Umbilical cord (tissue), 1 donor: ENCODE measurements at regions not wholly inside any gene's neighbourhood (a gene's known extent, or its start where the extent isn't known, plus 50 kb on each side); places are given as distances from the start of the nearest gene placed in this dataset.
"Not testable (repeated sequence)": the region's sequence is repeated elsewhere in the genome, so short reads cannot be mapped to it uniquely, and the experiment has no call there.

Source experiments
- DNase-seq: peaks from one replicate; pipeline ENCODE4 v3.0.0-alpha.2; 2015; ENCODE audit warnings: low spot score

DNA sequence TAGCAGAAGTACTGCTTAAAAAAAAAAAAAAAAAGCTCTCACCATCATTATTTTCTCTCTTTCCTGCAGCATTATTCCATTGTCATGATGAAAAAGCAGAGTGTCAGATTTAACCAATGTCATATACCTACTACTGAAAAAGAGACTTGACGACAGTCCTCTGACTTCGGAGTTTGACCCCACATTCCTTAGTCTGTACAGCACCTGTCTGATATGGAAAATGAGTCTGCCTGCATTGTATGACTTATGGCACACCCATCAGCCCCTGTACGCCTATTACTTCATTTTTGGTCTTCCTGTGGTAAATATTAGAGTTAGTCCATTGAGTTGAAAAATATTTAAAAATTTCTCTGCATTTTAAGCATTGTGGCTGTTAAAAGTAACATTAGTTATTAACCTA lies 54.5 kb upstream of the NOX4 start:
- no peak for DNase-seq

DNA sequence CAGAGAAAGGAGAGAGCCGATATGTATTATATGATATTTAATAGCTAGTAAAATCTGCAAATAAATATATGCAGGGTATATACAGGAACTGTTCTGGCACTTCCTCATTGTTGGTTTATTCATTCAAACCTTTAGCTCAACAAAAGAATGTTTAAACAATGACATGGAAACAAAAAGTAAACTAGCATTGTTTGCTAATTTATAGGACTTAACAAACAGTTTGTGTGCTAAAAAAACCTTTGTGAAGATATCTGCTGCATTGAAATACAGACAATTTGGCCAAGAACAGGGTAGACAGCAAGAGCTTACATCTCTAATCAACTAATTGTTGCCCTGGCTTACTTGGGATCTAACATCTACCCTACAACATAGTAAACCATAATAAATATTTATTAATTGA lies 64.6 kb upstream of the NOX4 start:
- DNase-seq, result not testable (repeated sequence)

DNA sequence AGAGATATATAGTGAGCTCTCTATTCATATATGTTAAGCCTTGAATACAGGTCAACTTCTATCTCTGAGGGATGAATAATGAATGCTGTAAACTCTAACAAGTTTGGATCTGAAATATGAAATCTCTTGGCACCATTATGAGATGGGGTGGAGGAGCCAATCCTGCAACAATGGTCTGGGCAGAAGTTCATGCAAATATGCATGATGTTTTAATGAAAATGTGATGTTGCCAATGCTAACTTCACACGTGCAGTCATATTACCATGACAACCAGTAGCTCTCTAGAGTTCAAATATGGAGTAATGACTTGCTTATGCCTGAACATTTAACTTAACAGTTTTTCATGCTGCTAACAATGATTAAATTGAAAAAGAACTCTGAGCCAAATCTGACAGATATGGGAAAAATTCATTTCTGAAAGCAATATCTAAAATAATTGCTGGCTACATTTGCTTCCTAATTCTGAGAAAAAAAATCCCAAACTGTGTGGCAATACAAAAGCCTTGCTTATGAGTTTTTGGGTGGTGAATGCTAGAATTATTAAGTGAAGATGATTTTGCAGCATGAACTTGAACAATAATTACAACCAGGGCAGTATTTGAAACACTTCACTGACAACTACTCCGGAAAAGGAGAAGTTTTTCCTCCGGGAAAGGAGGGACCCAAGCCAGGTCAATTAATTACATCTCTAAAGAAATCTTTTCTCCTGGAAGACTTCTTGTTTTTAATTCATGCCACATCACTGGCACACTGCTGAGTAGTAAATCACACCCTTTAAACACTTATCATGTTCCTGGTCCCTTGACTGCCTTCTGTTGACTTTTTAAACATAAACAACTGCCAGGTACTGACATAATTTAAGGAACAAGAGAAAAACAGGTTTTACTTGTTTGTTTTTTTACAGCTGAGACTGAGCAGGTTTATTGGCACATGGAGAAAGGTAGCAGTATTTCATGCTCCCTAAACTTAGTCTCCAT lies 65.8 kb upstream of the NOX4 start:
- DNase-seq, result peak; percentile 69

DNA sequence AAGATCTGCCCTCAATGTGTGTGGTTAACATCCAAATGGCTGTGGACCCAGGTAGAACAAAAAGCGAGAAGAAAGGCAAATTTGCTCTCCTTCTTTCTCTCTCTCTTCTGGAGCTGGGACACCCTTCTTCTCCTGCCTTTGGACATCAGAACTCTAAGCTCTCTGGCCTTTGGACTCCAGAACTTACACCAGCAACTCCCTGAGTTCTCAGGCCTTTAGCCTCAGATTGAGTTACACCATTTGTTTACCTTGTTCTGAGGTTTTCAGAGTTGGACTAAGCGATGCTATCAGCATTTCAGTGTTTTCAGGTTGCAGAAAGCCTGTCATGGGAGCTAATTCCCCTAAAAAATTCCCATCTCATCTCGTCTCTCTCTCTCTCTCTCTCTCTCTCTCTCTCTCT lies 69.4 kb upstream of the NOX4 start:
- not testable (repeated sequence) for DNase-seq

DNA sequence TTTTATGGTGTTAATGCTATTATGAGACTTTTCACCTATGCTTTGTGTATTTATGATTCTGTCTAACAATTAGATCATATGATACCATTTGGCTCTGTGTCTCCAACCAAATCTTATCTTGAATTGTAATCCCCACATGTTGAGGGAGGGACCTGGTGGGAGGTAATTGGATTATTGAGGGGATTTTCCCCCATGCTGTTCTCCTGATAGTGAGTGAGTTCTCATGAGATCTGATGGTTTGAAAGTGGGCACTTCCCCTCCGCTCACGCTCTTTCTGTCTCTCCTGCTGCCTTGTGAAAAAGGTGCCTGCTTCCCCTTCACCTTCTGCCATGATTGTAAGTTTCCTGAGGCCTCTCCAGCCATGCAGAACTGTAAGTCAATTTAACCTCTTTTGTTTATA lies 71.6 kb upstream of the NOX4 start:
- not testable (repeated sequence) for DNase-seq

DNA sequence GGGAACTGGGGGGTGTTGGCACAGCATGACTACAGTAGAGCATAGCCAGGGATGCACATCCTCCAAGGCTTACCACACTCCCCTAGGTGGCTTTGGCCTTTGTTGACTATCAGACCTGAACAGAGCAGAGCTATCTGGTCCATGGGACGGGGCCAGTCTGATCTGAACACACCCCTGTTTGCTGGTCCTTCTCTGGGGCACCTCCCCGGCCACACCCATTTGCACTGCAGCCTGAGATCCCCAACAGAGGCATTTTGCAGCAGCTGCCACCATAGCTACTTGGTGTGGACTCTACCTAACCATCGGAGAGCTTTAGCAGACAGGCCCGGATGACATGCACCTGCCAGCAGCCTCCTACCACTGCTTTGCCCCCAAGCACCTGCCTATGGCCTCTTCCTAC lies 75.8 kb upstream of the NOX4 start:
- no peak for DNase-seq

DNA sequence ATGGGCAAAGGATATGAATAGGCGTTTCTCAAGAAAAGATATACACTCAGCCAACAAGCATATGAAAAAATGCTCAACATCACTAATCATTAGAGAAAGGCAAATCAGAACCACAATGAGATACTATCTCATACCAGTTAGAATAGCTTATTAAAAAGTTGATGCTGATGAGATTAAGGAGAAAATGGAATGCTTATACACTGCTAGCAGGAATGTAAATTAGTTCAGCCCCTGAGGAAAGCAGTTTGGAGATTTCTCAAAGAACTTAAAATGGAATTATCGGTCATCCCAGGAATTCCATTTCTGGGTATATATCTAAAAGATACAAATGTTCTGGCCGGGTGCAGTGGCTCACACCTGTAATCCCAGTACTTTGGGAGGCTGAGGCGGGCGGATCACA lies 78.2 kb upstream of the NOX4 start:
- DNase-seq, result not testable (repeated sequence)

DNA sequence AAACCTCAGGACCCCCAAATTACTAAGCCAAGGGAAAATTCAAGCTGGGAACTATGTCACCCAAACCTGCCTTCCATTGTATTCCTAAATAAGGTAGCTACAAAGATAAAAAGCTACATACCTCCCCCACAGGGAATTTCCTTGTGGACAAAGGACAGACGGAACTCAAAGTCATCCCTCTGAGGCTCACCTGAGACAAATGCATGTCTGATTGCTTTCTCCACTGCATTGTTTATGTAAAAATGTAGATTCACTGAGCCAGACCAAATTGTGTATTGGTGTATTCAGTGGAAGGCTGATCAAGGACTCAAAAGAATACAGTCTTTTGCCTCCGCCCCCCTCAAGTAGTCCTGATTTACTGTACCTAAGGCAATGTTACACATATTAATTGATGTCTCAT lies 80.5 kb upstream of the NOX4 start:
- DNase-seq, result not testable (repeated sequence)

DNA sequence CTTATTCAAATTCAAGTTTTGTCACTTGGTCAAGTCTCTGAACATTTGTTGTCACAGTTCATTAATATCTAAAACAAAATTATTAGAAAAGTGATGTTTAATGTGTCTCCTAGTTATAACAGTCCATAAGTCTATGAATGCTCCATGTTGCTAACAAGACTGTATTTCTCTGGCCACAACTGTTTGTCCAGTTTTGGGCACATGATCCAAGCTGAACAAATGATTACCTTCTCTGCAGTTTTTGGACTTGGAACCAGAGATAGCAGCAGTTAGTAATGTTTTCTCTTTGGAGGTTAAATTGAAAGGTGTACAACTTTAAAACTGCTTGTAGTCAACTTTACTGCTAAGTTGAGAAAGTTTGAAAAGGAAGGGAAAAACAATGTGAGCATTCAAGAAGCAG lies 84.7 kb upstream of the NOX4 start:
- DNase-seq, result not testable (repeated sequence)

DNA sequence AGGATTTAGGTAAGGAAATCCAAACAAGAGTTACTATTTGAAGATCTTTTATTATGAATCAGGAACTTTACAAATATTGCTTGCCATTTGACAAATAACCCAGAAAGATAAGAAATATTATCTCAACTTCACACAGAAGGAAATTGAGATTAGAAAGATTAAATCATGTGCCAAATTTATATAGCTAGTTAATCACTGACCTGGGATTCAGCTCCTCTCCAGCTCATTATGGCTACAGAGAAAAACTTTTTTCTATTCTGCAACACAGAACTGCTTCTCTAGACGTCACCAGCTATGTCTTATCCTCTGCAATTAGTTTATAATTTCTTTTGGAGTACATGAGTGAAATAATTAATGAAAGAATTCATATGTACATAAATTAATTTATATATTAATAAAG lies 86.3 kb upstream of the NOX4 start:
- DNase-seq, result not testable (repeated sequence)

DNA sequence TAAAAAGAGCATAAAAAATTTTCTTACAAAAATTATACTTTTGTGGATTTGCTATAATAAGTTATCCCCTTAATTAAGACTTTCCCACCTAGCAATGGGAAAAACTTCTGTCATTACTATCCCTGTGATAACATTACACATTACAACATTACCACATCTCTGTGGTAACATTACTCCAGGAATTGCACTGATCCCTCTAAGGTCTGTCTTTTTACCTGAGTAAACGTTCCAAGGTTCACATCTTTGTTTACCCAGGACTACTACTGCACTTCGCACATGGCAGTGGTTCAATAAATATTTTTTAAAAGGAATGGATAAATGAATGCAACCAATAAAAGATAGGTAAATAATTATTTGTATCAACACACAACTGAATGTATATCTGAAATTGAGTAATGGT lies 92.4 kb upstream of the NOX4 start:
- no peak for DNase-seq

DNA sequence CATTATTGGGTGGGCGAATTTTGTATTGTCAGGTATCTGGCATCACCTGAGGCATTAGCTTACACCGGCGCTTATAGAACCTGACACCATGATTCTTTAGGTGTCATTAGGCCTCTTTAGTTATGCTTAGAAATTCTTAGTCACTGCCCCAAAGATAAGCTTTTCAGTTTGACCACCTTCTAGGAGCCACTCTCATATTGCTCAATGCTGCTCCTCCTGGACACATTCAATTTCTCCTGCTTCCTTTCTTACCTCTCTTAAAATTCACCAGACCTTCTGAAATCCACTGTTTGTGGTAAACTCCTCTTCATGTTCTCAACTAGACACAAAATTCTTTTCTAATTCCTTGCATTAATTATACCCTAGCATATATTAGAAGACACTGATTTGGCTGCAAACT lies 93.9 kb upstream of the NOX4 start:
- not testable (repeated sequence) for DNase-seq

DNA sequence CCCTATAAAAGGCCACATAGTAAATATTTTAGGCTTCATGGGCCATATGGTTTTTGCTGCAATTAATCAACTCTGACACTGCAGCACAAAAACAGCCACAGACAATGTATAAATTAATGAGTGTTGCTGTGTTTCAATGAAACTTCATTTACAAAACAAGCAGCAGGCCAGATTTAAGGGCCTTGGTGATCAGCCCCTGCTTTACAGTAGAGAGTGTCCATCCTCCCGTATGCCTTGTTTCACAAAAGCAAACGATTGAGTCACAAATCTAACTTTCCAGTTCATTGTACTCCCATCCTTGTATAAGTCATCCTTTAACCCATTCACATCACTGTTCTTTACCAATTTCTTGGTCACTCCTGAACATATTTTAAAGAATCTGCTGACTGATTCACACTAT lies 94.3 kb upstream of the NOX4 start:
- not testable (repeated sequence) for DNase-seq

DNA sequence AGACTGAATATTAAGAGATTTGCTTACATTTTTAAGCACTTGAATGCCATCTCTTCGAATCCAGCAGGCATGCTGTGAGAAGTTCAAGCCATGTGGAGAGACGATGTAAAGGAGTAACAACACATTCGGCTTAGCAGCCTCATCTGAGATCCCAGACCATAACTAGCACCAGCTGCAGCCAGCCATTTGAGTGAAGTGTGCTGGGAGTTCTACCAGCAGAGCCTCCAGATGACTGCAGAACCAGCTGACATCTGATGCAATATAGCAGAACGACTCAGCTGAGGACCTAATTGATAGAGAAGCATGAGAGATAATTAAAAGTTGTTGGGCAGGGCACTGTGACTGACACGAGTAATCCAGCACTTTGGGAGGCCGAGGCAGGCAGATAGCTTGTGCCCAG lies 98.2 kb upstream of the NOX4 start:
- not testable (repeated sequence) for DNase-seq

DNA sequence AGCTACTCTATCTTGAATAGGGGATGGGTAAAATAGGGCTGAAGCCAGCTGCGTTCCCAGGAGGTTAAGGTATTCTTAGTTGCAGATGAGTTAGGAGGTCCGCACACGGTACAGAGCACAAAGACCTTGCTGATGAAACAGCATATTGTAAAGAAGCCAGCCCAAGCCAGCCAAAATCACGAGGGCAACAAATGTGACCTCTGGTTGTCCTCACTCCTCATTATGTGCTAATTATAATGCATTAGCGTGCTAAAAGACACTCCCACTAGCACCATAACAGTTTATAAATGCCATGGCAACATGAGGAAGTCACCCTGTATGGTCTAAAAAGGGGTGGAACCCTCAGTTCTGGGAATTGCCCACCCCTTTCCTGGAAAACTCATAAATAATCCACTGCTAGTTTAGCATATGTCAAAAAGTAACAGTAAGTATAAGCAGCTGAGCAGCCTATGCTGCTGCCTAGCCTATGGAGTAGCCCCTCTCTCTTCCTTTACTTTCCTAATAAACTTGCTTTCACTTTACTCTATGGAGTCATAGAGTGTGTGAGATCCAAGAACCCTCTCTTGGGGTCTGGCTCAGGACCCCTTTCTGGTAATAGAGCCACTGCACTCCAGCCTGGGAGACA lies 98.9 kb upstream of the NOX4 start:
- DNase-seq, result not testable (repeated sequence)

DNA sequence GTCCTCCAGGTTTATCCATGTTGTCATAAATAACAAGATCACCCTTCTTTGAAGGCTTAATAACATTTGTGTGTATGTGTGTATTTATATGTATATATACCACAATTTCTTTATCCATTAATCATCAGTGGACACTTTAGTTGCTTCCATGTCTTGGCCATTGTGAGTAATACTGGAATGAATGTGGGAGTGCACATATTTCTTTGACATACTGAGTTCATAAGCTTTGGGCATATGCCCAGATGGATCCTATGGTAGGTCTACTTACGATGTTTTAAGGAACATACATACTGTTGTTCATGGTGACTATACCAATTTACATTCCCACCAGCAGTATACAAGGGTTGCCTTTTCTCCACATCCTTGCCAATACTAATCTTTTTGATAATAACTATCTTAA lies 108.8 kb upstream of the TRIM77 start:
- DNase-seq, result peak; percentile 48

DNA sequence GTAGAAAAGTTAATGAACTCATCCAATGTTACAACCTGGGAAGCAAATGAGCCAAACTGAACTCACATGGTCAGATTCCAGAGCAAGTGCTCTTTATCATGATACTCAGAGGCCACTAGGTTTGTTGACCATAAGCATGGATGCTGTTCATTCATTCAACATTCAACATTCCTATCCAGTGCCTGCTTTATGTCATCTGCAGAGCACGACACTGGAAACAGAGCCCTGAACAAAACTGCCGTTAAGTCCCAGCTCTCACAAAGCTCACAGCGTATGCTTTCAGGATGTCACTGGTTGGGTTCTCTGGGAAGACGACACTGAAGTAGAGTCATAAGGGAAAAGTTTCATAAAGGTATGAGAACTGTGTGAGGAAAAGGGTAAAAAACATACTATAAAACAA lies 105.8 kb upstream of the TRIM77 start:
- peak; percentile 32 for DNase-seq

DNA sequence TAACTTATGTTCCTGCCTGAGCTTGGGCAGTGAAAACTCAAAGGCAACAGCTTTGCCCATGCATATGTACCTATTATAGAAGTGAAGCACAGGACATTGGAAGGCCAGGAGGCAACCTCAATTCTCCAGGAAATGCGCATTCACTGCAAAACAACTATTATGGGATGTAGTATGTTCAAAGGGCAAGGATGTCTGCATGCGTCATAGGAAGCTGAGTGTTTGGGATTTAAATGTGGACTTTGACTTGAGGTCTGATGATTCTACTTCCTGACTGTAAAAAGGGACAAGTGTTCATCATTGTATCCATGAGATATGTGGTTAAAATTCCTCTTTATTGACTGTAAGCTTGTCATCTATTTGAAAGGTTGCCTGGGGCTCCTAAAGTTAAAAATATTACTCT lies 103.3 kb upstream of the TRIM77 start:
- not testable (repeated sequence) for DNase-seq

DNA sequence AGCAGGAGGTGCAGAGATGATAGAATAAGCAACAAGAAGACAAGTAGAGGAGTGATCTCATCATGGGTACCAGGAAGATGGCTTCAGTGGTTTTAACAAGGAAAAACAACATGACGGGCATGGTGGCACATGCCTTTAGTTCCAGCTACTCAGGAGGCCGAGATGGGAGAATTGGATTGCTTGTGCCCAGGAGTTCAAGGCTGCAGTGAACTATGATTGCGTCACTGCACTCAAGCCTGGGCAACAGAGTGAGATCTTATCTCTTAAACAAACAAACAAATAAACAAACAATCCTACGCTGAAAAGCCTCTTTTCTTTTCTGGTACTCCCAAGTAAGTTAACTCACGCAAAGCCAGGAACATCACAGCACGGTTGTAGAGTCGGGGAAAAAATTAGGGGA lies 102.6 kb upstream of the TRIM77 start:
- not testable (repeated sequence) for DNase-seq

DNA sequence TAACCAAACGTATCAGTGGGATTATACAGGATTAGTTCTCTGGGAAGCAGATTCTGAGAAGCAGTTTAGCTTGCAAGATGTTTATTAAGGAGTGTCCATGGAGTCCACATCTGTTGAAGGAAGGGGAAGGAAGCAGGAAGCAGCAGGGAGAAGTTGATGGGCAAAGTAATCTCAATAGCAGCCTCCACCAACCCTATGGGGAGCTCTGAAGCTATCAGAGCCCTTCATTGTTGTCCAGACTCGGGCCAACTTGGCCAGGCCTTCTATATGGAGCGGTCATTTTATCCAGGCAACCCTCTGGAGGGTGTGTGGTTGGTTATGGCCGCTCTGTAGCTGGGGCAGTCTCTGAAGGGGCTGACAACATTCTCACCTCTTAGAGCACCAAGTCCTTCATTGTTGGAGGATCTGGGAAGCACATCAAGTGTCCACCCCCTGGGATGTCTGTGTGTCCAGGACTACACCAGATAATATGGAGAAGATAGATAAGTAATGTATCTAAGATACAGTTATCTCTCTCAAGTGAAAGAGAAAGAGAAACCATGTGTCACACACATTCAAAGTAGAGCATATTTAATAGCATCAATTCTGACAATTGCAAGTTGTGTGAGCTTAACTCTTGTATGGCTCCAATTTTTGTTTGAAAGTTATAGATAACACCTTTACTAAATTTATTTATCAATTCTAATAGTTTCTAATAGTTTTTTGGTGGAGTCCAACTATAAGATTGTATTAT lies 101.7 kb upstream of the TRIM77 start:
- no peak for DNase-seq

DNA sequence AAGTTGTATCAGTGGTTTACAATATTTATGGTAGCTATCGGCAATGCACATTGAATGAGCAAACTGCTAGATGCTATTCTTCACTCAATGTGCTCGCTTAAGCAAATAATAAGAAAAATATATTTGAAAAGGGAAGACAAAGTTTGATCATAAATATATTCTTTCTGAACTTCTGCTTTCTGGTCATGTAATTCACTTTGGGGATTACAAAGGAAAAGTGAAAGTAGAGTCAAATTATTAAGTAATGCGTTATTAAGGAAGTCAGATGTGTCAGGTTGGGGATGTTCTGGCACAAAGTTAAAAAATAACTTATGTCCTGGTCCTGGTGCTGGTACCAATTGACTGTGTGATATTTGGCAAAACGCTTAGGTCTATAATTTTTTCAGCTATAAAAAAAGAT lies 98.0 kb upstream of the TRIM77 start:
- no peak for DNase-seq

DNA sequence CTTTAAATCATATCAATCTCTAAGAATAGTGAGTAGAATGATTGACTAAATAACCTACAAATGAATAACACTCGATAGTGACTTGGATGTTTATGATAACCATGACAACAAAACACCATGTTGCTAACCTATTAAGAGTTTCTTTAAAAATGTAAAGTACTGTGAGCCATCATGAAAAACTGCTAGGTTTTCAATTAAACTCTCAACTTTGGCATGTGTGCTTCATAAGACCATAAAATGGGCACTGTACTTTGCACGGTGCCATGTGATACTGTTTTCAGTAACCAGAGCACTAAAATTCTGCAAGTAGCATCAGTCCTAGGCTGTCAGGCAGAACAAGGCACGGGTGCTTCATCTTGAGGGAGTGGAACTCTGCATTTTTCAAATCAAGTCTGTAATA lies 96.2 kb upstream of the TRIM77 start:
- peak; percentile 7 for DNase-seq
